ENCODE measurements at regions not wholly inside any gene's neighbourhood (a gene's known extent, or its start where the extent isn't known, plus 50 kb on each side); places are given as distances from the start of the nearest gene placed in this dataset.
"Not testable (repeated sequence)": the region's sequence is repeated elsewhere in the genome, so short reads cannot be mapped to it uniquely, and the experiment has no call there.

DNA sequence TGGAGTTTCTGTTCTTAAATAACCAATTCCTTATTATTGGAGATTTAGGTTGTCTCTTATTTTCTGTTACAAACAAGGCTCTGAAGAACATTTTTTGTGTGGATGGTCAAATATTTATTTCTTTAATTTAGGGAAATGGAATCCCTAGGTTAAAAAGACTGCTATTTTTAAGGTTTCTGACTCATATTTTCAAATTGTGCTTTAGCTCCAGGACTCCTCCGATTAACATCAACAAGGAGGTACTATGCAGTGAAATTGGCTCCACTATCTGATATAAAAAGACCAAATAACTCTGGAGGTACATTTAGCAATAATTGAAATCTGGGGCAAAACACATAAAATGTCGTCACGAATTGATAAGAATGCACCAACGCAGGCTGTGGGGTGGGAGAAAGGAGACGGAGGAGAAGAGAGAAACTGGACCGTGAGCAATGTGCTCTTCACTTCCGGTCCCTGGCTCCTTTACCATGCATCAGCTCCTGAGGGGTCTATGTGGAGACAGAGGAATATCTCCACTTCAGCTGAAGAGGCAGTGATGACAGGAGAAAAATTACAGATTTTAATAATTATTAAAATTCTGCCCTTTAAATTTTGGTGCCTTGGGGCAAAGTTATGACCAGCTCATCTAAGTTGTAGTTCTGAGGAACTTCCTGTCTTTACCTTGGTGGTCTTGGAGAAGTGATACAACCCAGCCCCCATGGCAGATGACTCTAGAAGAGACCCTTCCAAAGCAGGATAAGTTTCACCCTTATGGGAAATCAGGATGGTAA is 90.2 kb upstream of the BTG1 start:
- DNase-seq: no peak

- no peak for DNase-seq
Measured at GRCh38 chr12:92234533-92234932, 88.9 kb upstream of the BTG1 start.

GRCh38 chr12:92233346-92234015 is 87.8 kb upstream of the BTG1 start:
- DNase-seq: no peak

- DNase-seq: not testable (repeated sequence)
Measured at GRCh38 chr12:92232371-92232932, 86.8 kb upstream of the BTG1 start.

DNA sequence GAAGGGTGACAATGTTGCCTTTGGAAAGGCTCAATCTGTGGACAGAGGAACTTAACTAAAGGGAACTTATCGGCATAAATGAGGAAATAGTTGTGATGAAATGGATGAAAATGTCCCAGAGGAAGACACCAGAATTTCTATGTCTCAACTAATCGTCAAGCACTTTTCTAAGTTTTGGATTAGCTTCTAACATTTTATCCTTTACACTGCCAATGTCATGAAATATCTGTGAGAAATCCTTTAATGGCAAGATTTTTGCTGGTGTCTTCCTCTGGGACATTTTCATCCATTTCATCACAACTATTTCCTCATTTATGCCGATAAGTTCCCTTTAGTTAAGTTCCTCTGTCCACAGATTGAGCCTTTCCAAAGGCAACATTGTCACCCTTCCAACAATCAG is 86.3 kb upstream of the BTG1 start:
- DNase-seq: not testable (repeated sequence)

DNA sequence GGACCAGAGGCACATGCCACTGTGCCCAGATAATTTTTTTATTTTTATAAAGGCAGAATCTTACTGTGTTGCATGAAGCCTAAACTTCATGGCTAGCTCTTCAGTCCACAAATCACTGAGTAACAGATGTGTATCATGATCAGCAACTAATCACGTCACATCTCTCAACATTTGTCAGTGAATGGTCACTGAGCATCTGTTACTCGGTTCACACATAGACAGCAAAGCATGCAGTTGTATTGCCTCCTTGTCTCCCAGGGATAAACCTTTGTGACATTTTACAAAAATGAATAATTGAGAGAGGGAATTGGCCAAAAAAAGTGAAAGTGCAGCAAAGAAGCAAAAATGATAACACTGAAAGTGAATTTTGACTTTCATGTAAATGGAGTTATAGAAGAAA is 85.9 kb upstream of the BTG1 start:
- not testable (repeated sequence) for DNase-seq

- DNase-seq: no peak
Measured at GRCh38 chr12:92229381-92229780, 83.7 kb upstream of the BTG1 start.

DNA sequence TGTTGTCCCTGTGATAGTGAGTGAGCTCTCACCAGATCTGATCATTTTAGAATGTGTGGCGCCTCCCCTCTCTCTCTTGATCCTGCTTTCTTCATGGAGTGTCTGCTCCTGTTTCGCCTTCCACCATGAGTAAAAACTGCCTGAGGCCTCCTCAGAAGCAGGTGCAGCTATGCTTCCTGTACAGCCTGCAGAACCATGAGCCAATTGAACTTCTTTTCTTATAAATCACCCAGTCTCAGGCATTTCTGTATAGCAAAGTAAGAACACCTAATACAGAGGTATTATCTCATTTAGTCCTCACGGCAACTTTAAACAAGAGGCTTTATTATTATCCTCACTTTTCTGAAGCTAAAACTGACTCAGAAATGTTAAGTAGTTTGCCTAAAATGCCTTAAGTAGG is 81.3 kb upstream of the BTG1 start:
- DNase-seq: no peak

GRCh38 chr12:92226071-92226661 is 80.5 kb upstream of the BTG1 start:
- no peak for DNase-seq

GRCh38 chr12:92224685-92225331 is 79.2 kb upstream of the BTG1 start:
- no peak for DNase-seq

DNA sequence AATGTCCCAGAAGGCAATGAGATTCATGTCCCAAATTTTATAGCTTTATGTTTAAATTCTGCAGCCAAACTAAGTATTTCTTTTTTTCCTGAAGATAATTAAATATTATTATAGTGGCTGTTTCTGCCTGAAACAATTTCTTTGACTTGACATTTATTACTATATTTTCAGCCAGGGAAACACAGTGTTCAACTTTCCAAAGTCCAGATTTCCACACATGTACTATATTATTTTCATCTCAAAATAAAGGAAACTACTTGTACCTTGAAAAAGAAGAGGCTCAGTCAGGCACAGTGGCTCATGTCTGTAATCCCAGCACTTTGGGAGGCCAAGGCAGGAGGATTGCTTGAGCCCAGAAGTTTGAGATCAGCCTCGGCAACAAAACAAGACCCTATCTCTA is 77.8 kb upstream of the BTG1 start:
- DNase-seq: no peak

DNA sequence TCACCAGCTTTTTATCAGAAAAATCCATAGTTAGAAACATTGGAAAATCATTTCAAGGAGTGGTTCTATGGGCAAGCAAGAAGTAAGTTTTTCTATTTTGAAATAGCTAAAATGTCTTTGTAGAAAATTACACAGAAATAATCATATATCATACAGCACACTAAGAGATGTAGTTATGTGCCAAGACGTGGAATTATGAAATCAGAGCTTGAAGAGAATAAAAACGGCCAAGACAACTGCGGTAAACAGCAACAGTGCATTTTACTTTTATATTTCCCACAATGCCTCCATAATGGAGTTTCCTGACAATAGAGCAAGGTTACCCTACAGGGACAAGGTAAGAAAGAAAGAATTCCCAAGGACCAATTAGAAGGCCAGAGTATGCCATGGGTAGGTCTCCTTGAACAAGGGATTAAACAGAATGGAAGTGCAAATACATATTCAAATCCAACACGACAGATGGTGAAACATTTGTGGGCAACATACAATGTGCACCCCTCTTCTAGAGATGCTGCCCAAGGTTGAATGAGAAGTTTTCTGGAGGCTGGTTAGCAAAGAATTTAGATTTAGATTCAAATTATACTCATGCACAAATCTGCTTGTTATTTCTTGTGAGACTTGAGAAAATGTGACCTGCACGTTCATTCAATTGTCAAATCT is 76.1 kb upstream of the BTG1 start:
- no peak for DNase-seq

- DNase-seq: no peak
Measured at GRCh38 chr12:92218394-92219077, 72.9 kb upstream of the BTG1 start.

DNA sequence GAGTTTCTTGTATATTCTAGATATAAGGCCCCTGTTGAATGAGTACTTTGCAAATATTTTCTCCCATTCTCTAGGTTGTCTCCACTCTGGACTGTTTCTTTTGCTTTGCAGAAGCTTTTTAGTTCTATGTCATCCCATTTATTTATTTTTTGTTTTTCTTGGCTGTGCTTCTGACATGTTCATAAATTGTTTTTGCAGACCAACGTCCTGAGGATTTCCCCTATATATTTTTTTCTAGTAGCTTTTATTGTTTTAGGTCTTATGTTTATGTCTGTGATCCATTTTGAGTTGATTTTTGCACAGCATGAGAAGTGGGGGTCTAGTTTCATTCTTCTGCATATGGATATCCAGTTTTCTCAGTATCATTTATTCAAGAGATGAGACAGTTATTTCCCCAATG is 70.4 kb upstream of the BTG1 start:
- no peak for DNase-seq

DNA sequence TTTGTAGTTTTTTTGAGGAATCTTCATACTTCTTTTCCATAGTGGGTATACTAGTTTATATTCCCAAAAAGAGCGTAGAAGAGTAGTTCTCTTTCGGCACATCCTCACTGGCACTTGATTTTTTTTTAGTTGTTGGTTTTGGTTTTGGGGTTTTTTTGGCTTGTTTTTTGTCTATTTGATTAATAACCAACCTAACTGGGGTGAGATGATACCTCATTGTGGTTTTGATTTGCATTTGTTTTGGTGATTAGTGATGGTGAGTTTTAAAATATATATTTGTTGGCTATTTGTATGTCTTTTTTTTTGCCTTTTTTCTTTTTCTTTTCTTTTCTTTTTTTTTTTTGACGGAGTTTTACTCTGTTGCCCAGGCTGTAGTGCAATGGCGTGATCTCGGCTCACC is 69.7 kb upstream of the BTG1 start:
- no peak for DNase-seq

- DNase-seq: no peak
Measured at GRCh38 chr12:92213166-92213565, 67.5 kb upstream of the BTG1 start.

GRCh38 chr12:92210071-92210470 is 64.4 kb upstream of the BTG1 start:
- no peak for DNase-seq

DNA sequence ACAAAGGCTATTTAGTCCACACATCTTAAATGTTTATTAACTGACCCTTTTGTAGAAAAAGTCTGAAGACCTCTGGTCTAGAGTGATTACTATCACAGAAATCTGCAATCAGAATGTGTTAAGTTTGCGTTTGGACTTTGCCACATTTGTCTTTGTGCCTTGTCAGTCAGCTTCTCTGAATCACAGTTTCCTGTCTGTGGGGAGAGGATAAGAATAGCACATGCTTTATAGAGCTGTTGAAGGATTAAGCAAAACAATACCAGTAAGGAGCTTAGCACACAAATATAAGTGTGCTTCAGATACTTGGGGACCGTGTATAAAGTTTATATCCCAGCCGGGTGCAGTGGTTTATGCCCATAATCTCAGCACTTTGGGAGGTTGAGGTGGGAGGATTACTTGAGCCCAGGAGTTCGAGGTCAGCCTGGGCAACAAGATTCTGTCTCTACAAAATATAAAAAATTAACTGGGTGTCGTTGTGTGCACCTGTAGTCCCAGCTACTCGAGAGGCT is 63.0 kb upstream of the BTG1 start:
- peak in 2 of 56 donors; percentile 2 to 12 for DNase-seq

DNA sequence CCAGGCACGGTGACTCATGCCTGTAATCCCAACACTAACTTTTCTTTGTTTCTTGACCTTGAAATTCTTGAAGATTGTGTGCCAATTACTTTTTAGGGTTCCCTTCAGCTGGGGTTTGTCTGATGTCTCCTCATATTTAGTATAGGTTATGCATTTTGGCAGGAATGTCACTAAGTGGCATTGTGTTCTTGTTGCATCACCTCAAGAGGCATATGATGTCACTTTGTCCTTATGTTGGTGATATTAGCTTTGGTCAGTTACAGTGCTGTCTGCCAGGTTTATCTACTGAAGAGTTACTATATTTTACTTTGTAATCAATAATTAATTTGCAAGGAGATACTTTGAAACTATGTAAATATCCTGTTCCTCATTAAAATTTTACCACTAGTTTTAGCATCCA is 61.0 kb upstream of the BTG1 start:
- no peak for DNase-seq

DNA sequence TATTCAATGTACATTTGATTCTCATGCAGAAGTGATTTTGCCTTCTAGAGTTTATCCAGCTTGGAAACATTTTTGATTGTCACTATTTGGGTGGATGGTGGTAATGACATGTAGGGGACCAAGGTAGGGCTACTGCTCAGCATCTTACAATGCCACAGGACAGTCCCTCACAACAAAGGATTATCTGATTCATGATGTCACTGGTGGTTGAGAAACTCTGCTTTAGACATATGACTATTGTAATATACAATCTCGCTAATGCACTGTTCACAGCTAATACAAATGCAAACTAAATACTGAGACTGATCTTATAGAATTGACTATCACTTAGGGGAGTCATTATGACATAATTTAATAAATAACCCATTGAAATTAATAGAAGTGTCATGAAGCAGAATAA is 60.4 kb upstream of the BTG1 start:
- no peak for DNase-seq
